DMS153 treated with DMSO at 0.1 percent for 48 hours (cell line): ENCODE measurements at regions not wholly inside any gene's neighbourhood (a gene's known extent, or its start where the extent isn't known, plus 50 kb on each side); places are given as distances from the start of the nearest gene placed in this dataset.

ENCODE experiments used
- DNase-seq: peaks from one replicate; lab custom pipeline; 2025; ENCODE audit not compliant: unreplicated experiment; lab: John Stamatoyannopoulos, UW

GRCh38 chr15:47824147-47824546 is 106.8 kb downstream of the SEMA6D start:
- no peak for DNase-seq

- no peak for DNase-seq
Measured at GRCh38 chr15:47829667-47830066, 112.4 kb downstream of the SEMA6D start.

GRCh38 chr15:47834093-47834492 is 116.8 kb downstream of the SEMA6D start:
- DNase-seq: no peak

- DNase-seq: no peak
Measured at GRCh38 chr15:47839233-47839825, 122.0 kb downstream of the SEMA6D start.

- DNase-seq: no peak
Measured at GRCh38 chr15:47843124-47843663, 125.9 kb downstream of the SEMA6D start.

- DNase-seq: no peak
Measured at GRCh38 chr15:47844437-47844836, 127.1 kb downstream of the SEMA6D start.

GRCh38 chr15:47846128-47846868 is 129.0 kb downstream of the SEMA6D start:
- DNase-seq: no peak

- no peak for DNase-seq
Measured at GRCh38 chr15:47846876-47847275, 129.6 kb downstream of the SEMA6D start.

GRCh38 chr15:47856071-47856470 is 138.8 kb downstream of the SEMA6D start:
- DNase-seq: no peak

GRCh38 chr15:47857014-47857775 is 139.9 kb downstream of the SEMA6D start:
- DNase-seq: no peak

- no peak for DNase-seq
Measured at GRCh38 chr15:47857776-47858167, 140.5 kb downstream of the SEMA6D start.

GRCh38 chr15:47861111-47861903 is 144.0 kb downstream of the SEMA6D start:
- no peak for DNase-seq

GRCh38 chr15:47862402-47862801 is 145.1 kb downstream of the SEMA6D start:
- no peak for DNase-seq

GRCh38 chr15:47866446-47866845 is 149.1 kb downstream of the SEMA6D start:
- no peak for DNase-seq

GRCh38 chr15:47870300-47870955 is 153.1 kb downstream of the SEMA6D start:
- DNase-seq: no peak

GRCh38 chr15:47870956-47871625 is 153.8 kb downstream of the SEMA6D start:
- peak; percentile 4 for DNase-seq

- DNase-seq: no peak
Measured at GRCh38 chr15:47872208-47872607, 154.9 kb downstream of the SEMA6D start.

GRCh38 chr15:47872869-47873432 is 155.6 kb downstream of the SEMA6D start:
- no peak for DNase-seq

GRCh38 chr15:47876986-47877385 is 159.7 kb downstream of the SEMA6D start:
- DNase-seq: no peak

- no peak for DNase-seq
Measured at GRCh38 chr15:47877836-47878235, 160.5 kb downstream of the SEMA6D start.
